HL-60/S4 treated with phorbol 12-myristate 13-acetate at 8.2 ng/mL for 4 days and 3 days (cell line): ENCODE measurements at regions not wholly inside any gene's neighbourhood (a gene's known extent, or its start where the extent isn't known, plus 50 kb on each side); places are given as distances from the start of the nearest gene placed in this dataset.

Source experiments
- in situ Hi-C: fragments of 300-500 bp; cut with MboI; formaldehyde crosslinking; loops from 2 replicates; pipeline ENCODE4 v1.15.0; 2022; ENCODE audit warnings: low sequenced_read_pairs

GRCh38 chr12:67573566-67573965, 75.0 kb upstream of the DYRK2 start:
- in situ Hi-C loops, result no loop called here

- in situ Hi-C loops, result no loop called here
Observed at GRCh38 chr12:67578976-67579661, 69.4 kb upstream of the DYRK2 start.

GRCh38 chr12:67579662-67580003, 68.9 kb upstream of the DYRK2 start:
- in situ Hi-C loops, result no loop called here

GRCh38 chr12:67582238-67582834, 66.2 kb upstream of the DYRK2 start:
- in situ Hi-C loops, result no loop called here

GRCh38 chr12:67582844-67583243, 65.7 kb upstream of the DYRK2 start:
- in situ Hi-C loops, result no loop called here

GRCh38 chr12:67586951-67587350, 61.6 kb upstream of the DYRK2 start:
- in situ Hi-C loops, result no loop called here

- in situ Hi-C loops, result no loop called here
Observed at GRCh38 chr12:67589078-67589477, 59.5 kb upstream of the DYRK2 start.

- in situ Hi-C loops, result no loop called here
Observed at GRCh38 chr12:67590149-67590790, 58.3 kb upstream of the DYRK2 start.

GRCh38 chr12:67592228-67593011, 56.1 kb upstream of the DYRK2 start:
- in situ Hi-C loops, result no loop called here

GRCh38 chr12:67593041-67593440, 55.5 kb upstream of the DYRK2 start:
- in situ Hi-C loops, result no loop called here

GRCh38 chr12:67593461-67594330, 54.8 kb upstream of the DYRK2 start:
- in situ Hi-C loops, result no loop called here

GRCh38 chr12:67594888-67595287, 53.7 kb upstream of the DYRK2 start:
- in situ Hi-C loops, result no loop called here

GRCh38 chr12:67595365-67595764, 53.2 kb upstream of the DYRK2 start:
- in situ Hi-C loops, result no loop called here

- in situ Hi-C loops, result no loop called here
Observed at GRCh38 chr12:67598598-67598997, 49.9 kb upstream of the DYRK2 start.
